ENCODE measurements at regions not wholly inside any gene's neighbourhood (a gene's known extent, or its start where the extent isn't known, plus 50 kb on each side); places are given as distances from the start of the nearest gene placed in this dataset.
"Not testable (repeated sequence)": the region's sequence is repeated elsewhere in the genome, so short reads cannot be mapped to it uniquely, and the experiment has no call there.

DNA sequence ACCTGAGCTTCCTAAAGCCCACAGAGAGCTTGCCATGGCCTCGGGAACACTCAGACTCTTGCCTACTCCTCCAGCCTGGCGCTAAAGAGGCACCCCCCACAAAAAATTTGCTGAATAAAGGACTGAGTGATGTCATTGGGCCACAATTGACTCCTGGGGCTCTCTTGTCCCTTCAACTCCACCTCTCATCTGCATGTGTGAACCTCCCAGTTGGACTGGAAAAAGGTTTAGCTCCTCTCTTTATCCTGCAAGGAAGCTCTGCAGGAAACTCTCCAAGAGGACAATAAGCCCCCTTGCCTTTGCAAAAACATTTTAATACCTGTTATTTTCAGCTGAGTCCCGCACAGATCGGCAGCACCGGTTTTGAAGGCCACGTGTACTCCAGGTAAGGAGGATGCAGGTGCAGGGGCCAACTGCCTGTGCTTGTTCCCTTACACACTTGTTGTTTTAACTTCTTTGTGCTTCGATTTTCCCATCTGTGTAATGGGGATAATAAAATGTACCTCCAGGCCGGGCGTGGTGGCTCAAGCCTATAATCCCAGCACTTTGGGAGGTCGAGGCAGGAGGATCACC is 107.3 kb downstream of the TFAP2C start:
- Mint-ChIP-seq H3K27me3 (peaks cover 29% of the 10 kb centered on the region), H3K4me3 (no peak overlapping the region), H3K4me1 (no peaks in the 10 kb centered on the region), H3K36me3 (ENCODE audit: low read depth) (no peaks in the 10 kb centered on the region), H3K27ac (no peak overlapping the region)
- DNase-seq, result no peak
- no peak for ATAC-seq
- no peaks in the 10 kb centered on the region for H3K9me3 ChIP-seq (ENCODE audit: control insufficient read depth, low read length, poor library complexity, severe bottlenecking)

DNA sequence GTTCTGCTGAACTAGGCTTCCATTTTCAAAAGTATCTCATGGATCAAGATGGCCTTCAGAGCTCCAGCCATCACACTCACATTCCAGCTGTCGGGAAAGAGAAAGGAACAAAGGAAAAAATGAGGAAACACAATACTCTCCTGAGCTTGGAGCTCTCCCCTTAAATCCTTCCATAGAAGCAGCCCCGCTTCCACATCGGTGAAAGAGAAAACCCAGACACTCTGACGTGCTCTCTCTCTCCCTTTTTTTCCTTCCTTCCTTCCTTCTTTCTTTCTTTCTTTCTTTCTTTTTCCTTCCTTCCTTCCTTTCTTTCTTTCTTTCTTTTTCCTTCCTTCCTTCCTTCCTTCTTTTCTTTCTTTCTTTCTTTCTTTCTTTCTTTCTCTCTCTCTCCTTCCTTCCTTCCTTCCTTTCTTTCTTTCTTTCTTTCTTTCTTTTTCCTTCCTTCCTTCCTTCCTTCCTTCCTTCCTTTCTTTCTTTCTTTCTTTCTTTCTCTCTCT is 115.3 kb downstream of the TFAP2C start:
- not testable (repeated sequence) for H3K4me1 Mint-ChIP-seq; H3K9me3 ChIP-seq (ENCODE audit: control insufficient read depth, low read length, poor library complexity, severe bottlenecking); ATAC-seq; H3K36me3 Mint-ChIP-seq (ENCODE audit: low read depth); H3K4me3 Mint-ChIP-seq; DNase-seq; H3K27ac Mint-ChIP-seq
- peaks cover 54% of the 10 kb centered on the region for H3K27me3 Mint-ChIP-seq

DNA sequence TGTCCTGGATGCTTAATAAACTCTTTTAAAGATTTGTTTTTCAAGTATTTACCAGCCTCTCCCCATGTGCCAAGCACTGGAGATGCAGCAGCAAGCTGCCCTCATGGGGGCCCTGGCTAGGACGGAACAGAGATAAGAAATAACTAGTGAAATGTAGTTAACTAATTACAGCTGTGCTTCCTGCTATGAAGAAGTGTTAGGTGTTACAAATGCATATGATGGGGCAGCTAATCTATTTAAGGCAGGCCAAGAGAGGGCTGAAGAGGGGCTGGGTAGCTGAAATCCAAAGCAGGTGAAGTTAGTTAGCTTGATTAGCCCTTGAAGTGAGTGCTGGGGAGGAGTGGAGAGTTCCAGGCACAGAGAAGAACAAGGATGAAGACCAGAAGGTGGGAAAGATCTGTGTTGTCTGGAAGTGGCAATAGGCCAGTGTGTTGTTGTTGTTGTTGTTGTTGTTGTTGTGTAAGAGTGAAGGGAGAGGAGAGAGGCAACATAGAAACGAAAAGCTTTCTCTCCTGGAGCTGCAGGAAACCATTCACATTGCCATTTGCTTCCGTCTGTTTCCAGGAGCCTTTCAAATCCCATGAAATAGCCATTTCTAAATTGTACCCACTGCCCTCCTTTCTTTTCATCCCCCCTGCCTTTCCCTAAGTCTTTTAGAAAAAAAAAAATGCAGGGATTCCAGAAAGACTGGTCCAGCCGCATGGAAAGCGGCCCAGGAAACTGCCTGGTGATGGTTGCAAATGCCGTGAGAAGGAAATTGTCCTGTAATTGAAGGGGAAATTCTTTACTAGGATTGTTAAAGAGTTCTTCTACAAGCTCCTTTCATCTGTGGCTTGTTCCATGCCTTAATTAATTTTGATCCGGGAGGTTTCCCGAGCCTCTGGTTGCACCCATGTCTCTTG is 119.6 kb downstream of the TFAP2C start:
- no peaks in the 10 kb centered on the region for H3K9me3 ChIP-seq (ENCODE audit: control insufficient read depth, low read length, poor library complexity, severe bottlenecking)
- H3K36me3 Mint-ChIP-seq (ENCODE audit: low read depth), result no peaks in the 10 kb centered on the region
- no peak for DNase-seq
- H3K27ac Mint-ChIP-seq, result no peak overlapping the region
- H3K4me1 Mint-ChIP-seq, result no peaks in the 10 kb centered on the region
- H3K27me3 Mint-ChIP-seq, result peaks cover 42% of the 10 kb centered on the region
- no peak overlapping the region for H3K4me3 Mint-ChIP-seq
- no peak for ATAC-seq

DNA sequence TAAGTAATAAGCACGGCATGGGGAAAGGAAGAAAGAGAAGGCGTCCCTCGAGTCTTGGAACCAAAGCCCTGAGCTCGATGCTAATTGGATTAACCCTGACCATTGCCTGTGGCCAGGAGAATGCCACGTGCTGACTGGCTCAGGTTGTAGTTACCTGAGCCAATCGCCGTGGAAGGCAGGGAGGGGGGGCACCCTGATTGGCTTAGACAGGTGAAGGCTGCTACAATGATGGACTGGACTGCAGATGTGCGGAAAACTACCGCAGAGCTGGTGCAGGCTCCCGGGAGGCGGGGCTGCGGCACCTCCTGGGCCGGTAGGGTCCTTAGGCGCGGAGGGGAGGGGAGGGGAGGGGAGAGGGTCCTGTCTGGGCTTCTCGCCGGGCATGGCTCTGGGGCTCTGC is 121.3 kb downstream of the TFAP2C start:
- Mint-ChIP-seq H3K4me3 (no peak overlapping the region), H3K27me3 (peaks cover 40% of the 10 kb centered on the region), H3K27ac (no peak overlapping the region), H3K36me3 (ENCODE audit: low read depth) (no peaks in the 10 kb centered on the region), H3K4me1 (no peaks in the 10 kb centered on the region)
- no peak for DNase-seq
- H3K9me3 ChIP-seq (ENCODE audit: control insufficient read depth, low read length, poor library complexity, severe bottlenecking), result no peaks in the 10 kb centered on the region
- ATAC-seq, result no peak

DNA sequence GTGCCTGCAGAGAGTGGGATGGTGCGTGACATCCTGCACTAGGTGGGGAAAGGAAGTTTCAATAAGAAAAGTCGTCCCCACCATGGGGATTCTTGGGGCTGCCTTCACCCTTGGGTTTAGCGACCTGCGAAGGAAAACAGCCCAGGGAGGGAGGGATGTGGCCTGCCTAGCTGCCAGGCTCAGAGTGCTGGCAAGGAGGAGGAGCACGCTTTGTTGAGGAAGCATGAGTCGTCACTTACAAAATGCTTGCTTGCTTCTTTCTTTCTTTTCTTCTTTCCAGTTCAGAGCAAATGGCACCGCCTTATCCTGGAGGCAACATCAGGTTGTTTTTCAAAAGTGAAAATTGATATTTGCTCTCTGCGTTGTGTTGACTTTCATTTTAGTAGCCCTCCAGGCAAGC is 123.2 kb downstream of the TFAP2C start:
- H3K9me3 ChIP-seq (ENCODE audit: control insufficient read depth, low read length, poor library complexity, severe bottlenecking), result no peaks in the 10 kb centered on the region
- peaks cover 34% of the 10 kb centered on the region for H3K27me3 Mint-ChIP-seq
- no peak for ATAC-seq
- no peaks in the 10 kb centered on the region for H3K4me1 Mint-ChIP-seq
- no peaks in the 10 kb centered on the region for H3K36me3 Mint-ChIP-seq (ENCODE audit: low read depth)
- no peak for DNase-seq
- no peak overlapping the region for H3K4me3 Mint-ChIP-seq
- no peak overlapping the region for H3K27ac Mint-ChIP-seq

DNA sequence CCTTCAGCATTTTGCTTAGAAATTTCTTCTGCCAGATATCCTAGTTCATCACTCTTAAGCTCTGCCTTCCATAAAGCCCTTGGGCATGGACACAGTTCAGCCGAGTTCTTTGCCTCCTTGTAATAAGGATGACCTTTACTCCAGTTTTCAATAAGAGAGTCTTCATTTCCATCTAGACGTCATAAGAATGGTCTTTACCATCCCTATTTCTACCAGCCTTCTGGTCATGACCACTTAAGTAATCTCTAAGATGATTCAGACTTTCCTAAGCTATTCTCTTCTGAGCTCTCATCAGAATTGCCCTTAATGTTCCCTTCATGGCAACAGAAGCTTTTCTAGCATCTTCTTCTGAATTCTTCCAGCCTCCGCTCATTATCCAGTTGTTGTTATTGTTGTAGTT is 126.1 kb downstream of the TFAP2C start:
- H3K4me1 Mint-ChIP-seq, result no peaks in the 10 kb centered on the region
- peaks cover 14% of the 10 kb centered on the region for H3K27me3 Mint-ChIP-seq
- H3K27ac Mint-ChIP-seq, result no peak overlapping the region
- no peaks in the 10 kb centered on the region for H3K36me3 Mint-ChIP-seq (ENCODE audit: low read depth)
- H3K4me3 Mint-ChIP-seq, result no peak overlapping the region
- no peaks in the 10 kb centered on the region for H3K9me3 ChIP-seq (ENCODE audit: control insufficient read depth, low read length, poor library complexity, severe bottlenecking)
- no peak for DNase-seq
- ATAC-seq, result no peak

DNA sequence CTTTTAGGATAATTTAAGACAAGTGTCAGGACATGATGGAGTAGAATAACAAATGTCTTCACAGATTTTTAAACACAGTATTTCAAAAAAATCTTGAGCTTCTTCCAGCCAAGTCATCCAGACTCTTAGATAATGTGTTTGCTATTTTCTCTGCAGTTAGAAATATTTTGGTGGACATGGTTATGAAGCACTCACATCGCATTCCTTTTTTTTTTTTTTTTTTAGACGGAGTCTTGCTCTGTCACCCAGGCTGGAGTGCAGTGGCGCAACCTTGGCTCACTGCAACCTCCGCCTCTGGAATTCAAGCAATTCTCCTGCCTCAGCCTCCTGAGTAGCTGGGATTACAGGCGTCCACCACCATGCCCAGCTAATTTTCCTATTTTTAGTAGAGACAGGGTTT is 127.6 kb downstream of the TFAP2C start:
- H3K4me1 Mint-ChIP-seq; DNase-seq; ATAC-seq; H3K27ac Mint-ChIP-seq; H3K4me3 Mint-ChIP-seq; H3K27me3 Mint-ChIP-seq; H3K9me3 ChIP-seq (ENCODE audit: control insufficient read depth, low read length, poor library complexity, severe bottlenecking); H3K36me3 Mint-ChIP-seq (ENCODE audit: low read depth): not testable (repeated sequence)

DNA sequence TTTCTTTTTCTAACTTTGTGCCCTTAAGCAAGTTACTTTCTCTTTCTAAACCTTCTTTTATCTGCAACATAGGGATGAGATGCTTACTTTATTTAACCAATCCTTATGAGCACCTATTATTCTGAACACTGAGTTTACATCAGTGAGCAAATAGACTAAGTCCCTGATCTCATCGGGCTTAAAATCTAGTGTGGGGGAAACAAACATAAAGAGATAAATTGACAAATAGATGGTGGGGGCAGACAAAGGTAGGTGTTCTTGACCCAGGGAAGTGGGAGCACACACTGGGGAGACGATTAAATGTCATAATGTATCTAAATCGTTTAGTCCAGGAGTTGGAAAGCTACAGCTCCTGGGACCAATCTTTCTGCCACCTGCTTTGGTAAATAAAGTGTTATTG is 129.6 kb downstream of the TFAP2C start:
- Mint-ChIP-seq H3K4me1 (no peaks in the 10 kb centered on the region), H3K27me3 (no peaks in the 10 kb centered on the region), H3K4me3 (no peak overlapping the region), H3K36me3 (ENCODE audit: low read depth) (no peaks in the 10 kb centered on the region), H3K27ac (no peak overlapping the region)
- no peak for DNase-seq
- ATAC-seq, result no peak
- no peaks in the 10 kb centered on the region for H3K9me3 ChIP-seq (ENCODE audit: control insufficient read depth, low read length, poor library complexity, severe bottlenecking)

DNA sequence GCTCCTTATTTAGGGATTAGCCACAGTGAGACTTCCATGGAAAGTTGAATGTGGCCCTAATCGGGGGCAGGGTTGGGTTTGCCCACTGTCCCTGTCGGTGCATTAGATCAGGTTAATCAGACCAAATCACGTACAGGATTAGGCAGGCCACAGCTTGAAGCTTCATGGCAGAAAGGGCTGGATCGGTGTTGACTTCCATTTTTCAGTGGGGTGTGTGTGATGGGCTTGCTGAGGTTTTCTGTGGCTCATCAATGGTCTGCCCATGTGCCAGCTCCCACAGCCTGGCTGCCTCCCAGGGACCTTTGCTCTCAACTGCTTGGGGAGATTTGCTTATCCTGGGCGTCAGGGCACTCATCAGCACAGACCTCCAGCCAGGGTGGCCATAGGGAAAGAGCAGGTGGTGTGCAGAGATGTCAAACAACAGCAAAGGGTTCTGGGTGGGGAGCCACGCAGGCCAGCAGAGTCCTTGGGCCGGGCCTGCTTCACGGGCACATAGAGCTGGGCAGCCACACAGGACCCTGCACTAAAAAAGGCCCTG is 130.7 kb downstream of the TFAP2C start:
- H3K27ac Mint-ChIP-seq, result no peak overlapping the region
- no peak for DNase-seq
- ATAC-seq, result no peak
- H3K36me3 Mint-ChIP-seq (ENCODE audit: low read depth), result no peaks in the 10 kb centered on the region
- no peaks in the 10 kb centered on the region for H3K4me1 Mint-ChIP-seq
- H3K4me3 Mint-ChIP-seq, result no peak overlapping the region
- no peaks in the 10 kb centered on the region for H3K9me3 ChIP-seq (ENCODE audit: control insufficient read depth, low read length, poor library complexity, severe bottlenecking)
- no peaks in the 10 kb centered on the region for H3K27me3 Mint-ChIP-seq

DNA sequence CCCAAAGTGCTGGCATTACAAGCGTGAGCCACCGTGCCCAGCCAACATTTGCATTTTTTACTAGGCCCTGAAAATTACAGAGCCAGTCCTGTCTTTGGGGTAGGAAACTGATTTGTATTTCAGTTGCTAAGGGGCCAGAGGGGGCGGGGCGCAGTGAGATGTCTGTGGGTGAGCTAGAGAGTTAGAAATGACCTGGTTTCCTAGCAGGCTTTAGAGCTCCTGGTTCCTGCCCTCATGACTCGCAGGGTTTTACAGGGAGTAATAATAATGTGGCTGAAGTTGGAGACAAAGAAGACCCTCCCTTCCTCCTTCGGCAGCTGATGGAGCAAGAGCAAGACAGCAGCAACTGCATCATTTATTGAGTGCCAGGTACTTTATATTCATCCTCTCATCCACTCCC is 131.5 kb downstream of the TFAP2C start:
- no peaks in the 10 kb centered on the region for H3K27me3 Mint-ChIP-seq
- ATAC-seq, result no peak

DNA sequence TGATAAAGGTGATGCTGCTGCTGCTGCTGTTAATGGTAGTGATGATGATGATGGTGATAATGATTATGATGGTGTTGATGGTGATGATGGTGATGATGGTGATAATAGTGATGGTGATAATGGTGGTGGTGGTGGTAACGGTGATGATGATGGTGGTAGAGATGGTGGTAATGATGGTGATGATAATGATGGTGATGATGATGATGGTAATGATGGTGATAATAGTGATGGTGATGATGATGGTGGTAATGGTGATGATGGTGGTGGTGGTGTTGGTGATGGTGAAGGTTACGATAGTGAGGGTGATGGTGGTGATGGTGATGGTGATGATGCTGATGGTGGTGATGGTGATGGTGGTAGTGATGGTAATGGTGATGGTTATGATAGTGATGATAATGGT is 132.3 kb downstream of the TFAP2C start:
- H3K4me1 Mint-ChIP-seq, result no peaks in the 10 kb centered on the region
- no peak for DNase-seq
- H3K4me3 Mint-ChIP-seq, result no peak overlapping the region

More for the DNA sequence above, 131.5 kb downstream of the TFAP2C start:
- no peak for DNase-seq
- Mint-ChIP-seq H3K36me3 (ENCODE audit: low read depth) (no peaks in the 10 kb centered on the region), H3K4me1 (no peaks in the 10 kb centered on the region), H3K4me3 (no peak overlapping the region), H3K27ac (no peak overlapping the region)
- no peaks in the 10 kb centered on the region for H3K9me3 ChIP-seq (ENCODE audit: control insufficient read depth, low read length, poor library complexity, severe bottlenecking)

DNA sequence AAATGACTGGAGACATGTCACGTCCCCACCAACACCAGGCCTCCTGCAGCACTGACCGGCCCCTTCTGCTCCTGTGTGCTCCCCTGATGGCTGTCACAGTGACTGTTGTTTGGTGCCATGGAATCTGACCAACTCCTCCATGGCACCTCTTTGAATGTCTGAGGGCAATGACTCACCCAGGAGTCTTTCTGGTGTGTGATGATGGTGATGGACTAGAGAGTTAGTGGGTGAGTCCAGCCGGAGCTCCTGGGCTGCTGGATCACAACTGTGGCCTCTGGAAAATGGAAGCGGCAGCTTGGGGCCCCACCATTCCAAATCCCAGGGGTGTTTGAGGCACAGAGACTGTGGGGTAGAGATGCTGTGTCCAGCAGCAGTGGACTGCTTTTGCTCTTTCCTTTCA is 133.3 kb downstream of the TFAP2C start:
- H3K4me1 Mint-ChIP-seq, result no peaks in the 10 kb centered on the region
- no peak overlapping the region for H3K27ac Mint-ChIP-seq

More for the DNA sequence above, 132.3 kb downstream of the TFAP2C start:
- H3K36me3 Mint-ChIP-seq (ENCODE audit: low read depth), result no peaks in the 10 kb centered on the region
- H3K9me3 ChIP-seq (ENCODE audit: control insufficient read depth, low read length, poor library complexity, severe bottlenecking), result no peaks in the 10 kb centered on the region
- no peak for ATAC-seq
- H3K27ac Mint-ChIP-seq, result no peak overlapping the region
- no peaks in the 10 kb centered on the region for H3K27me3 Mint-ChIP-seq

DNA sequence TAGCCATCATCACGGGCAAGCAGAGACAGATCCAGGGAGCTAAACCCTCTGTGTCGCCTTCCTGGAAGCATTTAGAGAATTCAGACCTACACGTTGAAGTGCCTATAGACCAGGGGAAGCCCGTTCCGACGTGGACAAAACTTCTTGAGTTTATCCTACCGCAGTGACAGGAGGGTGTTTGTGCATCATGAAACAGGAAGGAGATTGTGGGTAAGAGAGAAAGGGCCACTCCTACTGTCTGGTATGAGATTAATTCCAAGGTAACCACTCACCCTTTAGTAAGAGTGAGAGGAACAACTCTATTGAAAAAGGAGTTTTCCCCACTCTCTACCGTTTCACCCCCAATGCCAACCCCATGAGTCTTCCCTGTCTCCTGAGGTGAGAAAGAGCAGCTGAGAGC is 133.7 kb downstream of the TFAP2C start:
- H3K9me3 ChIP-seq (ENCODE audit: control insufficient read depth, low read length, poor library complexity, severe bottlenecking), result no peaks in the 10 kb centered on the region
- Mint-ChIP-seq H3K36me3 (ENCODE audit: low read depth) (no peaks in the 10 kb centered on the region), H3K4me3 (no peak overlapping the region), H3K27me3 (no peaks in the 10 kb centered on the region), H3K27ac (no peak overlapping the region), H3K4me1 (no peaks in the 10 kb centered on the region)
- no peak for ATAC-seq
- DNase-seq, result no peak

More for the DNA sequence above, 133.3 kb downstream of the TFAP2C start:
- no peak for ATAC-seq
- no peaks in the 10 kb centered on the region for H3K36me3 Mint-ChIP-seq (ENCODE audit: low read depth)
- no peaks in the 10 kb centered on the region for H3K9me3 ChIP-seq (ENCODE audit: control insufficient read depth, low read length, poor library complexity, severe bottlenecking)
- no peak for DNase-seq
- H3K4me3 Mint-ChIP-seq, result no peak overlapping the region
- H3K27me3 Mint-ChIP-seq, result no peaks in the 10 kb centered on the region

All from T-helper 17 cell (primary cell).